ENCODE measurements at regions not wholly inside any gene's neighbourhood (a gene's known extent, or its start where the extent isn't known, plus 50 kb on each side); places are given as distances from the start of the nearest gene placed in this dataset.

DNA sequence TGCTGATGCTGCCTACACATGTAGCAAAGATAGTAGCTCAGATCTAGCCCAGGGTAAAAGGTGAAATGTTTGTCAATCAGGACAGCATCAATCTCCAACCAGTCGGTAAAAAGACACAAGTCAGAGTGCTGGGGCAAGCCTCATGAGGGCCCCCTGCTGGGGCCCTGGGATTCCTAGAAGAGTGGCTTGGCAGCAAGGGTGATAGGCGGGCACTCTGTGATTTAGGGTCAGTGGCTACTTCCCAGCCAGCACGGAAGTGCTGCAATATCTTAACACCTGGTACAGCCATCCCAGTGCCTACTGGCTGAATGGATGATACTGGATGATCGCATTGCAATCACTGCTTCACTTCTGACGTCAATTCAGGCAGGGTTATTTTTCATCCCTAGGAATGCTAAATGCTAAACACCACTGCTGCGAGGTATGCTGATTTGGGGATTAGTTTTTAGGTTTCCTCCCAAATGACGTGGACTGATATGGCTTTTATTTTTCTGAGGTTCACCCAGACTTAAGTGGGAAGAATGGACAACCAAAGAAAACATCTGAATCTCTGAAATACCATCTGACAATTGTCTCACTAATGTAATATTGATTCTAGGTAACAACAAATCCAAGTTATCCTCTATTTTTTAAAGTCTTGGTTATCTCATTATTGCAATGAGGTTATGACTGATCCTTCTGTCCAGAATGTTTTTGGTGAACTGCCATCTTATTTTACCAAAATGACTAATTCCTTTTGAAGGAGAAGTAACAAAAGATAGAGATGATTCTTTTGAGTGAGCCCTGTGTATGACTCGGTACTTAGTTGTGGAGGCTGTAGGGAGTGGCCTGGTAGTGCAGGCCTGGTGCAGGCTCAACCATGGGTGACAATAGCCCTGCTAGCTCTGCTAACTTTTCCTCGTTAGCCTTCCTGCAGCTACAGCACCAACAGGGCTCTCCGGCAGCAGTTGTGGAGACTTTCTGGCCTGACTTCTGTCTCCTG lies 432.5 kb downstream of the FGF9 start:
- CTCF ChIA-PET: interaction anchor here (0.7 kb wide), 1 partner anchor 1790 kb away, joined by 4 read pairs; no protein-coding TSS in a partner anchor
- intact Hi-C loops (cut with micrococcal nuclease; ENCODE audit: unreplicated experiment) (no loop called here), in situ Hi-C loops (cut with HindIII; ENCODE audit: low pct_unique_long_range_greater_than_20kb, low sequenced_read_pairs) (no loop called here)
- Histone ChIP-seq H3K27ac (ENCODE audit: low read length) (no peak overlapping the region), H3K27me3 (ENCODE audit: control insufficient read depth, insufficient read depth, low read length) (no peaks in the 10 kb centered on the region), H3K4me3 (ENCODE audit: low read depth in 2 of 2, low read length in 2 of 2) (no peak overlapping the region), H3K9me3 (ENCODE audit: control insufficient read depth, insufficient read depth, low read depth, low read length) (no peaks in the 10 kb centered on the region), H3K36me3 (ENCODE audit: control insufficient read depth, insufficient read depth, low read length) (no peaks in the 10 kb centered on the region), H3K4me1 (ENCODE audit: control insufficient read depth, insufficient read depth, low read length) (no peaks in the 10 kb centered on the region)
- POLR2A ChIA-PET: no interaction called here
- ATAC-seq: no peak
- DNase-seq (ENCODE audit: low read depth, low spot score): no peak
- TF ChIP-seq SIN3A (IDR thresholded peaks at IDR 0.05; ENCODE audit: borderline replicate concordance, insufficient read depth, low read depth, low read length) (no peak), TCF7L2 (IDR thresholded peaks at IDR 0.05; ENCODE audit: low read depth, low read length) (no peak)
- TF ChIP-seq, protein P1, sequence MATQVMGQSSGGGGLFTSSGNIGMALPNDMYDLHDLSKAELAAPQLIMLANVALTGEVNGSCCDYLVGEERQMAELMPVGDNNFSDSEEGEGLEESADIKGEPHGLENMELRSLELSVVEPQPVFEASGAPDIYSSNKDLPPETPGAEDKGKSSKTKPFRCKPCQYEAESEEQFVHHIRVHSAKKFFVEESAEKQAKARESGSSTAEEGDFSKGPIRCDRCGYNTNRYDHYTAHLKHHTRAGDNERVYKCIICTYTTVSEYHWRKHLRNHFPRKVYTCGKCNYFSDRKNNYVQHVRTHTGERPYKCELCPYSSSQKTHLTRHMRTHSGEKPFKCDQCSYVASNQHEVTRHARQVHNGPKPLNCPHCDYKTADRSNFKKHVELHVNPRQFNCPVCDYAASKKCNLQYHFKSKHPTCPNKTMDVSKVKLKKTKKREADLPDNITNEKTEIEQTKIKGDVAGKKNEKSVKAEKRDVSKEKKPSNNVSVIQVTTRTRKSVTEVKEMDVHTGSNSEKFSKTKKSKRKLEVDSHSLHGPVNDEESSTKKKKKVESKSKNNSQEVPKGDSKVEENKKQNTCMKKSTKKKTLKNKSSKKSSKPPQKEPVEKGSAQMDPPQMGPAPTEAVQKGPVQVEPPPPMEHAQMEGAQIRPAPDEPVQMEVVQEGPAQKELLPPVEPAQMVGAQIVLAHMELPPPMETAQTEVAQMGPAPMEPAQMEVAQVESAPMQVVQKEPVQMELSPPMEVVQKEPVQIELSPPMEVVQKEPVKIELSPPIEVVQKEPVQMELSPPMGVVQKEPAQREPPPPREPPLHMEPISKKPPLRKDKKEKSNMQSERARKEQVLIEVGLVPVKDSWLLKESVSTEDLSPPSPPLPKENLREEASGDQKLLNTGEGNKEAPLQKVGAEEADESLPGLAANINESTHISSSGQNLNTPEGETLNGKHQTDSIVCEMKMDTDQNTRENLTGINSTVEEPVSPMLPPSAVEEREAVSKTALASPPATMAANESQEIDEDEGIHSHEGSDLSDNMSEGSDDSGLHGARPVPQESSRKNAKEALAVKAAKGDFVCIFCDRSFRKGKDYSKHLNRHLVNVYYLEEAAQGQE (IDR thresholded peaks at IDR 0.05; ENCODE audit: insufficient read depth in 1 of 2, low read depth in 2 of 2, low read length in 1 of 2): no peak
- no TSS peak for BruUV-seq (replicated peaks)

DNA sequence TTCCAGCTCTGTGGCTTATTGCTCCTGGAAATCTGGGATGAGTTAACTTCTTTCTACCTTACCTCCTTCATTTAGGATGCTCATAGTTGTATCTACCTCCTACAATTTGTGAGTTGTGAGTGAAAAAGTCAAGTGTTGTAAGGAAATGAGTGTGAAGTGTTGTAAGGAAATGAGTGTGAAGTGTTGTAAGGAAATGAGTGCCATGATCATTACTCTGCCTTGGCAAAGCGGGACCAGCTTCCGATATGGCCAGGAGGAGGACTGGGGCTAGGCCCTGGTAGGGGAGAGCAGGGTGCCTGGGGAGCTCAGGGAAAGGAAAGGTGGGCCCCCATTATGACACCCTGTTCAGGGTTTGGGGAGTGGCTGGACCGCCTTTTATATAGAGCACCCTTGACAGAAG lies 435.2 kb downstream of the FGF9 start:
- POLR2A ChIA-PET: no interaction called here
- TF ChIP-seq SIN3A (IDR thresholded peaks at IDR 0.05; ENCODE audit: borderline replicate concordance, insufficient read depth, low read depth, low read length): no peak
- no peak for TF ChIP-seq POLR2AphosphoS5 (IDR thresholded peaks at IDR 0.05; ENCODE audit: low read depth, low read length)
- no peak for DNase-seq (ENCODE audit: low read depth, low spot score)
- intact Hi-C loops (cut with micrococcal nuclease; ENCODE audit: unreplicated experiment): no loop called here
- no peak for ATAC-seq
- Histone ChIP-seq H3K4me3 (ENCODE audit: low read depth in 2 of 2, low read length in 2 of 2) (no peak overlapping the region), H3K36me3 (ENCODE audit: control insufficient read depth, insufficient read depth, low read length) (no peaks in the 10 kb centered on the region), H3K27ac (ENCODE audit: low read length) (no peak overlapping the region), H3K9me3 (ENCODE audit: control insufficient read depth, insufficient read depth, low read depth, low read length) (no peaks in the 10 kb centered on the region), H3K27me3 (ENCODE audit: control insufficient read depth, insufficient read depth, low read length) (no peaks in the 10 kb centered on the region), H3K4me1 (ENCODE audit: control insufficient read depth, insufficient read depth, low read length) (no peaks in the 10 kb centered on the region)
- BruUV-seq (replicated peaks): no TSS peak
- in situ Hi-C loops (cut with HindIII; ENCODE audit: low pct_unique_long_range_greater_than_20kb, low sequenced_read_pairs): no loop called here
- CTCF ChIA-PET: no interaction called here

DNA sequence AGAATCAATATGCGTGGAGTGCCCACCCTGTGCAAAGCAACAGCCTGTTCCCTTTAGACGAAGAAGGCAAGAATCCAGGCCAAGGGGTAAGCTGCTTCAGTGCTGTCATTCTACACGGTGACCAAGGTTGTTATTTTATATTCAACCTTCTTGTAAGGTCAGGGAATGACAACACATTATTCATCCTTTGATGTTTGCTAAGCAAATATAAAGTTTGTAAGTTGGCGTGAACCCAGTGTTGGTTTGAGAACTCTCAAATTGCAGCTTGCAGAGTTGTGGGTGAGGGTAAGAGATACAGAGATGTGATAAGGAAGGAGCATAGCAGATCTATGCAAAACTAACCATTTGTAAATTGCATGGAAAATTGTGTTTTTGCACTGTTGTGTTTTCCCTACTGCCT lies 436.7 kb downstream of the FGF9 start:
- no peaks in the 10 kb centered on the region for H3K4me1 ChIP-seq (ENCODE audit: control insufficient read depth, insufficient read depth, low read length)
- no TSS peak for BruUV-seq (replicated peaks)
- ChIA-PET POLR2A (no interaction called here), CTCF (no interaction called here)
- ATAC-seq (no peak), DNase-seq (ENCODE audit: low read depth, low spot score) (no peak)
- in situ Hi-C loops (cut with HindIII; ENCODE audit: low pct_unique_long_range_greater_than_20kb, low sequenced_read_pairs): no loop called here
- H3K27ac ChIP-seq (ENCODE audit: low read length): no peak overlapping the region
- no peak for TF ChIP-seq SIN3A (IDR thresholded peaks at IDR 0.05; ENCODE audit: borderline replicate concordance, insufficient read depth, low read depth, low read length)
- TF ChIP-seq POLR2AphosphoS5 (IDR thresholded peaks at IDR 0.05; ENCODE audit: low read depth, low read length): no peak
- no peak for TF ChIP-seq TCF7L2 (IDR thresholded peaks at IDR 0.05; ENCODE audit: low read depth, low read length)
- TF ChIP-seq, protein P2, sequence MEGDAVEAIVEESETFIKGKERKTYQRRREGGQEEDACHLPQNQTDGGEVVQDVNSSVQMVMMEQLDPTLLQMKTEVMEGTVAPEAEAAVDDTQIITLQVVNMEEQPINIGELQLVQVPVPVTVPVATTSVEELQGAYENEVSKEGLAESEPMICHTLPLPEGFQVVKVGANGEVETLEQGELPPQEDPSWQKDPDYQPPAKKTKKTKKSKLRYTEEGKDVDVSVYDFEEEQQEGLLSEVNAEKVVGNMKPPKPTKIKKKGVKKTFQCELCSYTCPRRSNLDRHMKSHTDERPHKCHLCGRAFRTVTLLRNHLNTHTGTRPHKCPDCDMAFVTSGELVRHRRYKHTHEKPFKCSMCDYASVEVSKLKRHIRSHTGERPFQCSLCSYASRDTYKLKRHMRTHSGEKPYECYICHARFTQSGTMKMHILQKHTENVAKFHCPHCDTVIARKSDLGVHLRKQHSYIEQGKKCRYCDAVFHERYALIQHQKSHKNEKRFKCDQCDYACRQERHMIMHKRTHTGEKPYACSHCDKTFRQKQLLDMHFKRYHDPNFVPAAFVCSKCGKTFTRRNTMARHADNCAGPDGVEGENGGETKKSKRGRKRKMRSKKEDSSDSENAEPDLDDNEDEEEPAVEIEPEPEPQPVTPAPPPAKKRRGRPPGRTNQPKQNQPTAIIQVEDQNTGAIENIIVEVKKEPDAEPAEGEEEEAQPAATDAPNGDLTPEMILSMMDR (IDR thresholded peaks at IDR 0.05): no peak
- TF ChIP-seq, protein P1 (IDR thresholded peaks at IDR 0.05; ENCODE audit: insufficient read depth in 1 of 2, low read depth in 2 of 2, low read length in 1 of 2): no peak
- H3K9me3 ChIP-seq (ENCODE audit: control insufficient read depth, insufficient read depth, low read depth, low read length): no peaks in the 10 kb centered on the region
- intact Hi-C loops (cut with micrococcal nuclease; ENCODE audit: unreplicated experiment): no loop called here
- no peak overlapping the region for H3K4me3 ChIP-seq (ENCODE audit: low read depth in 2 of 2, low read length in 2 of 2)
- H3K36me3 ChIP-seq (ENCODE audit: control insufficient read depth, insufficient read depth, low read length): no peaks in the 10 kb centered on the region
- no peaks in the 10 kb centered on the region for H3K27me3 ChIP-seq (ENCODE audit: control insufficient read depth, insufficient read depth, low read length)
